HG03108 (cell line): ENCODE measurements at regions not wholly inside any gene's neighbourhood (a gene's known extent, or its start where the extent isn't known, plus 50 kb on each side); places are given as distances from the start of the nearest gene placed in this dataset.

Experiments used
- ATAC-seq: cut with Tn5 transposase; IDR thresholded peaks from one replicate; pipeline ENCODE4 v1.9.1; 2021; ENCODE audit warnings: moderate library complexity; ENCODE audit not compliant: unreplicated experiment

GRCh38 chr11:15576769-15577168 is 462.0 kb downstream of the INSC start:
- ATAC-seq: no peak

GRCh38 chr11:15577519-15577918 is 462.8 kb downstream of the INSC start:
- no peak for ATAC-seq

- ATAC-seq: no peak
Observed at GRCh38 chr11:15579287-15580001, 464.7 kb downstream of the INSC start.

- ATAC-seq: no peak
Observed at GRCh38 chr11:15580056-15580774, 465.5 kb downstream of the INSC start.

- no peak for ATAC-seq
Observed at GRCh38 chr11:15580775-15581095, 466.0 kb downstream of the INSC start.

GRCh38 chr11:15584158-15584557 is 469.4 kb downstream of the INSC start:
- ATAC-seq: no peak

GRCh38 chr11:15585602-15586331 is 471.0 kb downstream of the INSC start:
- ATAC-seq: no peak

GRCh38 chr11:15586741-15587473 is 472.2 kb downstream of the INSC start:
- ATAC-seq: no peak

GRCh38 chr11:15589070-15589626 is 474.4 kb downstream of the INSC start:
- ATAC-seq: no peak

GRCh38 chr11:15590132-15590531 is 475.4 kb downstream of the INSC start:
- ATAC-seq: no peak

GRCh38 chr11:15591112-15591537 is 476.4 kb downstream of the INSC start:
- ATAC-seq: no peak

GRCh38 chr11:15594607-15595006 is 479.9 kb downstream of the INSC start:
- ATAC-seq: no peak

GRCh38 chr11:15599376-15599775 is 484.7 kb downstream of the INSC start:
- no peak for ATAC-seq

- ATAC-seq: no peak
Observed at GRCh38 chr11:15602047-15602446, 487.3 kb downstream of the INSC start.

- no peak for ATAC-seq
Observed at GRCh38 chr11:15602785-15603567, 488.3 kb downstream of the INSC start.

- ATAC-seq: no peak
Observed at GRCh38 chr11:15605094-15605493, 490.4 kb downstream of the INSC start.

GRCh38 chr11:15607361-15608036 is 492.8 kb downstream of the INSC start:
- ATAC-seq: no peak

GRCh38 chr11:15609445-15609844 is 494.7 kb downstream of the INSC start:
- ATAC-seq: no peak

- ATAC-seq: no peak
Observed at GRCh38 chr11:15610881-15611280, 496.2 kb downstream of the INSC start.

GRCh38 chr11:15613251-15613650 is 498.5 kb downstream of the INSC start:
- no peak for ATAC-seq
